BLaER1 treated with 17β-estradiol and CSF1 and Interleukin-3, amounts not matched to agents 10 nM and 100 nM (cell line): ENCODE measurements at regions not wholly inside any gene's neighbourhood (a gene's known extent, or its start where the extent isn't known, plus 50 kb on each side); places are given as distances from the start of the nearest gene placed in this dataset.

Experiments
- H3K27ac ChIP-seq, 11 experiments: shearing (Covaris generic); formaldehyde crosslinking; 2 replicates each; pipeline ENCODE4 v1.8.1; 2022
- H3K27me3 ChIP-seq, 11 experiments: shearing (Covaris generic); formaldehyde crosslinking; 2 replicates each; pipeline ENCODE4 v1.8.1; 2022
- H3K36me3 ChIP-seq, 11 experiments: shearing (Covaris generic); formaldehyde crosslinking; 2 replicates each; pipeline ENCODE4 v1.8.1; 2022
- H3K4me1 ChIP-seq, 10 experiments: shearing (Covaris generic); formaldehyde crosslinking; 2 replicates each; pipeline ENCODE4 v1.8.1; 2022
- H3K4me2 ChIP-seq, 11 experiments: shearing (Covaris generic); formaldehyde crosslinking; 2 replicates each; pipeline ENCODE4 v1.8.1; 2022
- H3K4me3 ChIP-seq, 10 experiments: shearing (Covaris generic); formaldehyde crosslinking; 2 replicates each; pipeline ENCODE4 v1.8.1; 2022
- H3K9ac ChIP-seq, 11 experiments: shearing (Covaris generic); formaldehyde crosslinking; 2 replicates each; pipeline ENCODE4 v1.8.1; 2022
- H3K9me3 ChIP-seq, 11 experiments: shearing (Covaris generic); formaldehyde crosslinking; replicated peaks in 1 of 11; 2 replicates each; pipeline ENCODE4 v1.8.1; 2022
- H4K20me1 ChIP-seq, 11 experiments: shearing (Covaris generic); formaldehyde crosslinking; 2 replicates each; pipeline ENCODE4 v1.8.1; 2022
- Cebpa-rat ChIP-seq, 11 experiments: shearing (Covaris generic); IDR thresholded peaks; 2 replicates each; pipeline ENCODE4 v1.8.1; 2022

DNA sequence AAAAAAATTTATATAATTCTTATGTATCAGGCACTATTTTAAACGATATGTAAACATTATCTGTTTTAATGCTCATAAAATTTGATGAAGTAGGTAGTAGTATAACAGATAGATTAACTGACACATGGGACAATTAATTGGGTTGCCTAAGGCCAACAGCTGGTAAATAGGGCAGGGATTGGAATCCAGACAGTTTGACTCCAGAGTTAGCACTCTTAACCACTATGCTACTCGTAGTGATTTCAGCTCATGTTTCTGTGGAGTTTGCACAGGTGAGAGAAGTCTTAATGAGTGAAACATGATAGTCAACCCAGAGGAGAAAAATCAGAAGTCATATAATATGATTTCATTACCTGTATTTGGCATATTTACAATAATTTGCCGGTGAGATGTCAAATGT, 126.0 kb upstream of the WDFY3 start:
- peaks cover 0 to under 1% (median 0%) of the 10 kb centered on the region in 10 experiments; a peak in 1 of 20 replicates for H3K4me1 ChIP-seq
- no peaks in the 10 kb centered on the region for H3K36me3 ChIP-seq
- no peaks in the 10 kb centered on the region for H4K20me1 ChIP-seq
- H3K4me2 ChIP-seq: no peak overlapping the region
- no peak for TF ChIP-seq Cebpa-rat (IDR thresholded peaks at IDR 0.05)
- H3K9me3 ChIP-seq: peaks cover 17 to 34% (median 22%) of the 10 kb centered on the region in 11 experiments
- no peak overlapping the region for H3K9ac ChIP-seq
- H3K4me3 ChIP-seq: no peak overlapping the region
- no peaks in the 10 kb centered on the region for H3K27me3 ChIP-seq
- no peak overlapping the region for H3K27ac ChIP-seq

DNA sequence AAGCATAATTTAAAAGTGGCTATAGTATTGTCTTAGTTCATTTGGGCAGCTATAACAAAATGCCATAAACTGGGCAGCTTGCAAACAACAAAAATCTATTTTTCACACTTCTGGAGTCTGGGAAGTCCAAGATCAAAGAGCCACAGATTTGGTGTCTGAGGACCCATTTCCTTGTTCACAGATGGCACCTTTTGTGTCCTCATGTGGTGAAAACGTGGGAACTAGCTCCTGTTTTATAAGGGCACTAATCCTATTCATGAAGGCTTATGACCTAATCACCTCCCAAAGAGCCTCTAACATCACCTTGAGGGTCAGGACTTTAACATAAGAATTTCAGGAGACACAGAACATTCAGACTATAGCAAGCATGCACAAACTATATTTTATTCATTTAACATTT, 126.5 kb upstream of the WDFY3 start:
- Histone ChIP-seq H3K27ac (no peak overlapping the region), H3K9me3 (peaks cover 18 to 36% (median 26%) of the 10 kb centered on the region in 11 experiments)

DNA sequence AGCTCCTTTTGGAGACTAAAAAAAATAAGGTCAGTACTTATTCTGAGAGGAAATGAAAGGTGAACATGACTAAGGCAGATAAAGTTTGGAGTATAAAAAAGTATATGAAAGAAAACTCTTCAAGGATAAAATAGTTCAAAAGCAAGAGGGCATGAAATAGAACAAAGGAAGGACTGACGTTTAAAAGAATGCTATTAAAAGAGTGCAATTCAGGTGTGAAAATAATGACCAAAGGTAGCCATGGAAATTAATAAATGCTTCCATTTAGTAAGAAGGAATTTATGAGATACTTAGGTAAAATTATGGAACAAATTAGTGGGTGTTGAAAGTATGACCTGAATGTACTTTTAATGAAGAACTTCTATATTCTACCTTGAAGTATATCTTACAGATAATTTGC, 128.2 kb upstream of the WDFY3 start:
- Histone ChIP-seq H3K27ac (no peak overlapping the region), H3K36me3 (no peaks in the 10 kb centered on the region), H4K20me1 (no peaks in the 10 kb centered on the region), H3K27me3 (no peaks in the 10 kb centered on the region), H3K9ac (no peak overlapping the region), H3K9me3 (peaks cover 10 to 28% (median 18%) of the 10 kb centered on the region in 11 experiments; a peak in 20 of 22 replicates), H3K4me1 (no peaks in the 10 kb centered on the region), H3K4me3 (no peak overlapping the region), H3K4me2 (no peak overlapping the region)
- TF ChIP-seq Cebpa-rat (IDR thresholded peaks at IDR 0.05): no peak

More for the DNA sequence above, 126.5 kb upstream of the WDFY3 start:
- H3K27me3 ChIP-seq: no peaks in the 10 kb centered on the region
- no peaks in the 10 kb centered on the region for H3K36me3 ChIP-seq
- TF ChIP-seq Cebpa-rat (IDR thresholded peaks at IDR 0.05): no peak
- H4K20me1 ChIP-seq: no peaks in the 10 kb centered on the region
- H3K4me3 ChIP-seq: no peak overlapping the region
- H3K4me2 ChIP-seq: no peak overlapping the region
- no peak overlapping the region for H3K9ac ChIP-seq
- H3K4me1 ChIP-seq: no peaks in the 10 kb centered on the region

DNA sequence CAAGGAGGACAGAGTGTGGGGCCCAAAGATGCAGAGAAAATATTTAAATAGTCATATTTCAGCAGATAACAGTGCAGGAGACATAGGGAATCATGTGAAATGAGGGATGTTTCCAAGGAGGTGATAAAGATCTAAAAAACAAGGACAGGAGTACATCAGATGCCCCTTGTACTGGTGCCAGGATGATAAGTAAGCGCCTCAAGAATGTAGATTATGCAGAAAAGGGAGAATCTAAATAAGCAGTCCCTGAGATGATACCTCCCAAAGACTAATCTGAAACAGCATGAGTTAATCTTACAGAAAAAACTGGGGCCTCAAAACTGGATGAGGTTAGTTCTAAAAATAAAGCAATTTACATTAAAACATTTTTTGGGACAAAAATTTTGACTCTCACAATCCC, 136.1 kb upstream of the WDFY3 start:
- Histone ChIP-seq H3K9ac (no peak overlapping the region), H3K36me3 (no peaks in the 10 kb centered on the region)
- TF ChIP-seq Cebpa-rat (IDR thresholded peaks at IDR 0.05): no peak

DNA sequence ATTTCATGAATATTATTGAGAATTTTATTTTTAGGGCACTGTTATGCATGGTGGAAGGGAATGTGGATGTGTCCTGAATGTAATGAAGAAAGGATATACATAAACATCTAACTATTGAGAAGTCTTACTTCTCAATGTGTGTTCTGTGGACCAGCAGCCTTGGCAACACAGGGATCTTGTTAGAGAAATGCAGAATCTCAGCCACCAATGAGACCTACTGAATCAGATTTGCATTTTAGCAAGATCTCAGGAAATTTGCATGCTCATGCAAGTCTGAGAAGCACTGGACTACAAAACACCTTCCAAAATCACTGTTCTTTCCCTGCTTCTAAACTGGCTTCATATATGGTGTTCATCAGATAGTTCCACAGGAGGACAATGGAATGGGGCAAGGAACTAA, 139.7 kb upstream of the WDFY3 start:
- Histone ChIP-seq H3K4me3 (no peak overlapping the region), H3K4me2 (no peak overlapping the region), H3K9me3 (no peaks in the 10 kb centered on the region), H3K27ac (no peak overlapping the region), H3K4me1 (no peaks in the 10 kb centered on the region), H3K9ac (no peak overlapping the region), H3K27me3 (no peaks in the 10 kb centered on the region), H4K20me1 (no peaks in the 10 kb centered on the region), H3K36me3 (no peaks in the 10 kb centered on the region)
- no peak for TF ChIP-seq Cebpa-rat (IDR thresholded peaks at IDR 0.05)

More for the DNA sequence above, 136.1 kb upstream of the WDFY3 start:
- Histone ChIP-seq H3K4me2 (no peak overlapping the region), H3K4me1 (no peaks in the 10 kb centered on the region), H3K4me3 (no peak overlapping the region), H3K27me3 (no peaks in the 10 kb centered on the region), H3K27ac (no peak overlapping the region), H4K20me1 (no peaks in the 10 kb centered on the region), H3K9me3 (peaks cover under 1 to 15% (median 9%) of the 10 kb centered on the region in 11 experiments; a peak in 15 of 22 replicates)

DNA sequence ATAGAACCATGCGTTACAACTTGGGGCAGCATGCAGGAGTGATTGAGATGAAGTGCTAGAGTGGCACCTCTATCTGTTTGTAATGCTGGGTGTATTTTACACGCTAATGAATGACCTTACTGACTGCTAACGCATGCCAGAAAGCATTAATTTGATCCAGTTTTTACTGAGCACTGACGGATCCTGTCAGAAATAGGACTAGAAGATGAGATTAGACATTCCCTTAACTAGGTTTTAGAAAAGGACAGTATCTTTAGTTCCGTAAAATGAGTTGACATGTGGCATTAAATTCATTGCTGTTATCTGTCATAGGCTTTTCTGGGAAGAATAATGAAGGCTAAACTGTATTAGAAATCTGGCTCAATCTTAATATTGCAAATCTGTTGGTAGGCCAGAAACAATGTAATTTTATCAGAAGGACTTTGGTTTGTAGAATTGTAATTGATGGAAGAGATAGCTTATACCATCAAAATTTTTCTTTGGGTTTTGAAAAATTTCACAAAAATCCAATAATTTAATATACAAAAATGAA, 140.4 kb upstream of the WDFY3 start:
- H3K4me2 ChIP-seq: no peak overlapping the region
- no peaks in the 10 kb centered on the region for H4K20me1 ChIP-seq
- H3K9ac ChIP-seq: no peak overlapping the region
- no peaks in the 10 kb centered on the region for H3K27me3 ChIP-seq
- H3K9me3 ChIP-seq: no peaks in the 10 kb centered on the region
- no peak for TF ChIP-seq Cebpa-rat (IDR thresholded peaks at IDR 0.05)
- H3K4me3 ChIP-seq: no peak overlapping the region
- no peaks in the 10 kb centered on the region for H3K36me3 ChIP-seq
- no peak overlapping the region for H3K27ac ChIP-seq
- no peaks in the 10 kb centered on the region for H3K4me1 ChIP-seq

DNA sequence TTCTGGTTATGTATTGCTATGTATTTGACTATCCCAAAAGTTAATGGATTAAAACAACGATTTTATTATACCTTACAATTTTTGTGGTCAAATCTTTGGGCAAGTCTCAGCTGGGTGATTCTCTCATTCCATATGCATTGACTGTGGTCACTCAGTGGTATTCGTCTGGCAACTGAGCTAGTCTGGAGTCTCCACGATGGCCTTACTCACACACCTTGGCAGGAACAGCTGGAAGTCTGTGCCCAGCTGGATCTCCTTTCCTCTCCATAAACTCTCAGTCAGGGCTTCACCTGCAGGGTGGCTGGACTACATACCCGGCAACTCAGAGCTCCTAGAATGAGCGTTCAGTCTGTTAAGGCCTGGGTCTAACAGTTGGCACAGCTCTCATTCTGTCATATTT, 141.1 kb upstream of the WDFY3 start:
- no peaks in the 10 kb centered on the region for H3K27me3 ChIP-seq
- no peak for TF ChIP-seq Cebpa-rat (IDR thresholded peaks at IDR 0.05)
- H3K4me2 ChIP-seq: no peak overlapping the region
- H3K9me3 ChIP-seq: no peaks in the 10 kb centered on the region
- no peak overlapping the region for H3K27ac ChIP-seq
- no peak overlapping the region for H3K9ac ChIP-seq
- H3K4me3 ChIP-seq: no peak overlapping the region
- H3K36me3 ChIP-seq: no peaks in the 10 kb centered on the region
- H4K20me1 ChIP-seq: no peaks in the 10 kb centered on the region
- H3K4me1 ChIP-seq: no peaks in the 10 kb centered on the region

DNA sequence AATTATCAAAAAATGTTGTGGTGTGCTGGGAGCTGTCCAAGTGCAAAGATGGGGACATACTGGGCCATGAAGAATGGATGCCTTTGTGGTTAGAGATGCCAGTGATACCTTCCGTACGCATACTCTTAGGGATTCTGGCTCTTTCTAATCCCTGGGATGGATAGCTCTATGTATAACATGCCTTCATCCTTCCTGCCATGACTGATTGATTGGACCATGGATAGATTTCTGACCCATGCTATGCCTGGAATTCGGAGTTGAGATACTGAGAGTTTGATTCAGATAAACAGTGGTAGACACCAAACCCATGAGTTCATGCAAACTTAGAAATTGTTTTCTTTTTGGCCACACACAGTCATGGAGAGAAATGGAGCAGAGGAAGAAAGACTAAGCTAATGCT, 147.2 kb upstream of the WDFY3 start:
- Histone ChIP-seq H3K4me3 (no peak overlapping the region), H3K4me1 (no peaks in the 10 kb centered on the region), H3K9me3 (peaks cover 0 to 12% (median 7%) of the 10 kb centered on the region in 11 experiments; a peak in 10 of 22 replicates), H3K36me3 (no peaks in the 10 kb centered on the region), H3K27me3 (no peaks in the 10 kb centered on the region), H4K20me1 (no peaks in the 10 kb centered on the region), H3K27ac (no peak overlapping the region), H3K4me2 (no peak overlapping the region), H3K9ac (no peak overlapping the region)
- TF ChIP-seq Cebpa-rat (IDR thresholded peaks at IDR 0.05): no peak

DNA sequence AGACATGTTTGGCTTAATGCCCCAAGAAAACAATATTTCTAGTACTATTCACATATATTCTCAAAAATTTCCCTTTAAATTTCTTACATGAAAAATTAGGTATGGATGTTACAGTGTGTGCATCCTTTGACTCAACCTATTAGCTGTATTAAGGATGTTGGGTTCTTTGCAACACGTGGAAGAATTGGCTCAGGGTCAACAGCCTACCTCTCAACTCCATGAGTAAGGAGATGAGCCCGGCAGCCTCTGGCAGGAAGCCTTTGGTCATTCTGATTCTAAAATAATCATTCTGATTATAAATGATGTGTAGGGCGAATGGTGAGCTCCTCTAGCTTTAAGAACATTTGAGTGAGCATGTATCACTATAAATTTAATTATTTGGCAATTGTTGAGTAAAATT, 148.0 kb upstream of the WDFY3 start:
- H3K9ac ChIP-seq: no peak overlapping the region
- no peak overlapping the region for H3K27ac ChIP-seq
- H4K20me1 ChIP-seq: no peaks in the 10 kb centered on the region
- H3K27me3 ChIP-seq: no peaks in the 10 kb centered on the region
- H3K4me3 ChIP-seq: no peak overlapping the region
- H3K36me3 ChIP-seq: no peaks in the 10 kb centered on the region
- no peak for TF ChIP-seq Cebpa-rat (IDR thresholded peaks at IDR 0.05)
- H3K4me2 ChIP-seq: no peak overlapping the region
- H3K4me1 ChIP-seq: no peaks in the 10 kb centered on the region
- H3K9me3 ChIP-seq: peaks cover 0 to 12% (median 7%) of the 10 kb centered on the region in 11 experiments; a peak in 10 of 22 replicates

DNA sequence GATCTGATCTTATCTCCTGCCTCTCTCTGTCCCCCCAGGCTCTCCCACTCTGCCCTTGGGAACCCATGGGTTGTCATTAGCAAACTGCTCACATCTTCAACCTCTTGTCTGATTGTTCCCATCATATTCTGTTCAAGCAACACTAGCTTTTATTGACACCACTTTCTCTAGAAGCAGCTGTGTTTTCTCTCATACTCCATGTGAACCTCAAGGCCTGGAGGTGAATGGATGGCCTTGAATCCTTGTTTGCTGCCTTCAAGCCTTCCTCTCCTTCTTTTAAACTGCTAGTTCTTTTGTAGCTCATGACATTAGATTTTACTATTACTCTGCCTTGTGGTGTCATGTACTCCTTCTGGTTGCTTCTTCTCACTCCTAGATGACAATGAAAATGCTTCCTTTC, 149.5 kb upstream of the WDFY3 start:
- H3K4me2 ChIP-seq: no peak overlapping the region
- H3K27me3 ChIP-seq: no peaks in the 10 kb centered on the region
- no peaks in the 10 kb centered on the region for H4K20me1 ChIP-seq
- no peaks in the 10 kb centered on the region for H3K36me3 ChIP-seq
- TF ChIP-seq Cebpa-rat (IDR thresholded peaks at IDR 0.05): no peak
- H3K9ac ChIP-seq: no peak overlapping the region
- no peaks in the 10 kb centered on the region for H3K4me1 ChIP-seq
- H3K4me3 ChIP-seq: no peak overlapping the region
- no peak overlapping the region for H3K27ac ChIP-seq
- peaks cover 0 to 12% (median 7%) of the 10 kb centered on the region in 11 experiments; a peak in 10 of 22 replicates for H3K9me3 ChIP-seq
